ENCODE measurements at regions not wholly inside any gene's neighbourhood (a gene's known extent, or its start where the extent isn't known, plus 50 kb on each side); places are given as distances from the start of the nearest gene placed in this dataset.

DNA sequence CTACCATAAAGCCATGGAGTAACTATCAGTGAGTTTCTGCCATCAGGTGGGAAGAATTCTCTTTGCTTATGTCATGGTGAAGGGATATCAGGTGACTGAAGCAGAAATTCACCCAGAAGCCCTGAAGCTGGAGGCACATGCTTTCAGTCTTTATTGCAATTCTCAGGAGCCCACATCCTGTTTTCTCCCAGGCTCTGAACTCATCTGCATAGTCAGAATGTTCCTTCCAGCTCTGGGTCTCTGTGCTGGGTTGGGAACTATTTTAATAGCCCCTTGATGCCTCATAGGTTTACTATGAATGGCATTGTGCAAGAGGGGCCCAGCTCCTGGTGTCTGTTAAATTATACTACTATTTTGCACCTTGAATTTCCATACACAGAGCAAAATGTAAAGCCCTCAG is 198.4 kb upstream of the SOX9 start:
- ATAC-seq = no peak

DNA sequence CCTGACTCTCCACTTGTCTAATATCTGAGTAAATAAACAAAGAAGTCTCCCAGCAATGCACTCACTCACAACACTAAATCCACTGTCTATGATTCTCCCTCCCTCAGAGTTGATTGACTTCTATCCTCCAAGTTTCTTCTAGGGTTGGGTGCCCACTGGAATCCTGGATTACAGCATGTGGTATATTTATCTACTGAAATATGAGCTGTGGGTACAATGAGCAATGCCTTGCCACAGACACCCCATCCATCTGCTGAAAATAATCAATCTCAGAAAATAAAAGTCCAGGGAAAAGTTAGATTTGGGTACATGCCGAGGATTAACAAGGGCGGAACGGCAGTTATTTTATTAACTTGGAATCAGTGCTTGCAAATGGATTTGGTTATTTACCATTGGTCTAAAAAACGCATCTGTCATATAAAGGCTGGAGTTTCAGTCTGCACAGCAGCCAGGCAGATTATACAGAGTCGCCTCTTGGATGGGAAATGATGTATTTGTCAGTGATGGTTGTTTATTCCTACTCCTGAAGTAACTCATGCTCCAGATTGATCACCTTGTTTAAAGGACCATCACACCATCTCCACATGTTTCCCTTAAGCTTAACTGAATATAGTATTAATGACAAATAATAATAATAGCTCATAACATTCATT is 193.9 kb upstream of the SOX9 start:
- DNase-seq (ENCODE audit: low read depth in 1 of 2, low spot score in 1 of 2) = no peak
- no peak for ATAC-seq
- Histone ChIP-seq H3K4me1 (no peaks in the 10 kb centered on the region), H3K4me3 (no peak overlapping the region), H3K27ac (no peak overlapping the region), H3K4me2 (no peak overlapping the region), H3K9me3 (no peaks in the 10 kb centered on the region)
- WGBS (ENCODE audit: missing lambda C conversion rate) = 32% methylated on average over 5 of the region's 5 CpGs
- ChIA-PET CTCF (interaction anchor here (0.6 to 0.9 kb wide), 3 partner anchors 19 to 453 kb away, joined by 3 read pairs; no protein-coding TSS in a partner anchor), POLR2A (no interaction called here)
- TF ChIP-seq, protein P1, sequence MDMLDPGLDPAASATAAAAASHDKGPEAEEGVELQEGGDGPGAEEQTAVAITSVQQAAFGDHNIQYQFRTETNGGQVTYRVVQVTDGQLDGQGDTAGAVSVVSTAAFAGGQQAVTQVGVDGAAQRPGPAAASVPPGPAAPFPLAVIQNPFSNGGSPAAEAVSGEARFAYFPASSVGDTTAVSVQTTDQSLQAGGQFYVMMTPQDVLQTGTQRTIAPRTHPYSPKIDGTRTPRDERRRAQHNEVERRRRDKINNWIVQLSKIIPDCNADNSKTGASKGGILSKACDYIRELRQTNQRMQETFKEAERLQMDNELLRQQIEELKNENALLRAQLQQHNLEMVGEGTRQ (IDR thresholded peaks at IDR 0.05) = no peak
- no peak for TF ChIP-seq EHMT2 (IDR thresholded peaks at IDR 0.05; ENCODE audit: low read depth)
- TF ChIP-seq KDM1A (IDR thresholded peaks at IDR 0.05; ENCODE audit: low read depth) = no peak
- TF ChIP-seq, protein P2, sequence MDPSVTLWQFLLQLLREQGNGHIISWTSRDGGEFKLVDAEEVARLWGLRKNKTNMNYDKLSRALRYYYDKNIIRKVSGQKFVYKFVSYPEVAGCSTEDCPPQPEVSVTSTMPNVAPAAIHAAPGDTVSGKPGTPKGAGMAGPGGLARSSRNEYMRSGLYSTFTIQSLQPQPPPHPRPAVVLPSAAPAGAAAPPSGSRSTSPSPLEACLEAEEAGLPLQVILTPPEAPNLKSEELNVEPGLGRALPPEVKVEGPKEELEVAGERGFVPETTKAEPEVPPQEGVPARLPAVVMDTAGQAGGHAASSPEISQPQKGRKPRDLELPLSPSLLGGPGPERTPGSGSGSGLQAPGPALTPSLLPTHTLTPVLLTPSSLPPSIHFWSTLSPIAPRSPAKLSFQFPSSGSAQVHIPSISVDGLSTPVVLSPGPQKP (IDR thresholded peaks at IDR 0.05; ENCODE audit: low read depth, low read length) = no peak
- no peak for TF ChIP-seq ZSCAN20 (CRISPR knock-in tag; IDR thresholded peaks at IDR 0.05)
- no peak for TF ChIP-seq RNF2 (IDR thresholded peaks at IDR 0.05; ENCODE audit: borderline replicate concordance, low read depth)
- no peak for TF ChIP-seq MAZ (IDR thresholded peaks at IDR 0.05; ENCODE audit: borderline replicate concordance, low read depth, low read length)
- TF ChIP-seq RAD21 (conservative IDR thresholded peaks at IDR 0.05 in 1 of 2, IDR thresholded peaks at IDR 0.05 in 1 of 2) = no peak
- no peak for TF ChIP-seq RFX5 (IDR thresholded peaks at IDR 0.05)
- TF ChIP-seq RARB (CRISPR knock-in tag; IDR thresholded peaks at IDR 0.05) = no peak
- no peak for TF ChIP-seq FOSB (CRISPR knock-in tag; IDR thresholded peaks at IDR 0.05)
- TF ChIP-seq HOXA7 (CRISPR knock-in tag; IDR thresholded peaks at IDR 0.05) = no peak
- TF ChIP-seq GATA3 (IDR thresholded peaks at IDR 0.05; ENCODE audit: borderline replicate concordance) = no peak
- TF ChIP-seq, protein P3, sequence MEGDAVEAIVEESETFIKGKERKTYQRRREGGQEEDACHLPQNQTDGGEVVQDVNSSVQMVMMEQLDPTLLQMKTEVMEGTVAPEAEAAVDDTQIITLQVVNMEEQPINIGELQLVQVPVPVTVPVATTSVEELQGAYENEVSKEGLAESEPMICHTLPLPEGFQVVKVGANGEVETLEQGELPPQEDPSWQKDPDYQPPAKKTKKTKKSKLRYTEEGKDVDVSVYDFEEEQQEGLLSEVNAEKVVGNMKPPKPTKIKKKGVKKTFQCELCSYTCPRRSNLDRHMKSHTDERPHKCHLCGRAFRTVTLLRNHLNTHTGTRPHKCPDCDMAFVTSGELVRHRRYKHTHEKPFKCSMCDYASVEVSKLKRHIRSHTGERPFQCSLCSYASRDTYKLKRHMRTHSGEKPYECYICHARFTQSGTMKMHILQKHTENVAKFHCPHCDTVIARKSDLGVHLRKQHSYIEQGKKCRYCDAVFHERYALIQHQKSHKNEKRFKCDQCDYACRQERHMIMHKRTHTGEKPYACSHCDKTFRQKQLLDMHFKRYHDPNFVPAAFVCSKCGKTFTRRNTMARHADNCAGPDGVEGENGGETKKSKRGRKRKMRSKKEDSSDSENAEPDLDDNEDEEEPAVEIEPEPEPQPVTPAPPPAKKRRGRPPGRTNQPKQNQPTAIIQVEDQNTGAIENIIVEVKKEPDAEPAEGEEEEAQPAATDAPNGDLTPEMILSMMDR (IDR thresholded peaks at IDR 0.05) = no peak
- no peak for TF ChIP-seq HOXB5 (CRISPR knock-in tag; IDR thresholded peaks at IDR 0.05)
- TF ChIP-seq POLR2A (IDR thresholded peaks at IDR 0.05; ENCODE audit: low read length) = no peak
- peak; percentile 63 for FAIRE-seq

More for the DNA sequence above, 198.4 kb upstream of the SOX9 start:
- POLR2A ChIA-PET = no interaction called here
- Histone ChIP-seq H3K9me3 (no peaks in the 10 kb centered on the region), H3K4me1 (no peaks in the 10 kb centered on the region), H3K27ac (no peak overlapping the region), H3K4me3 (no peak overlapping the region), H3K4me2 (no peak overlapping the region)
- TF ChIP-seq EP300 (IDR thresholded peaks at IDR 0.05) (no peak), JUN (IDR thresholded peaks at IDR 0.05) (no peak), KDM1A (IDR thresholded peaks at IDR 0.05; ENCODE audit: low read depth) (no peak), FOXS1 (CRISPR knock-in tag; IDR thresholded peaks at IDR 0.05) (no peak), ZNF302 (CRISPR knock-in tag; IDR thresholded peaks at IDR 0.05) (no peak), ESRRA (IDR thresholded peaks at IDR 0.05; ENCODE audit: borderline replicate concordance, low read length) (no peak), PHF8 (IDR thresholded peaks at IDR 0.05; ENCODE audit: borderline replicate concordance, low read depth) (no peak), HOXB13 (CRISPR knock-in tag; IDR thresholded peaks at IDR 0.05; ENCODE audit: low read depth) (no peak)
- DNase-seq (ENCODE audit: low read depth in 1 of 2, low spot score in 1 of 2) = no peak
- CTCF ChIA-PET = no interaction called here
- no peak for FAIRE-seq
